ENCODE measurements at regions not wholly inside any gene's neighbourhood (a gene's known extent, or its start where the extent isn't known, plus 50 kb on each side); places are given as distances from the start of the nearest gene placed in this dataset.
A peak's percentile ranks its signal among the peaks of the same experiment; 100 is the strongest.

DNA sequence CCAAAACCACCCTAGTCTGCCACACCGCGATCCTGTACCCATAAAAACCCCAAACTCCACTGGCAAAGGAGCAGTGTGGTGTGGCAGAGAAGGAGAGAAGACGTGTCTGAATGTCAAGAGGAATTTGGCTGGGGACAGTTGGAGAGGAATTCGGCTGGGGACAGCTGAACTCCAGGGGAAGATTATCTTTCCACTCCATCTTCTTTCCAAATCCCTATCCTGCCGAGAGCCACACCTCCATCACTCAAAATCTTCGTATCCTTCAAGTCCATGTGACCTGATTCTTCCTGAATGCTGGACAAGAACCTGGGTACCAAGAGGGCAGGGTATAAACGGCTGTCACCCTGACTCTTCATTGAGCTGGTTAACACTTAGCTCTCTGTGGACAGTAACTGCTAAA, 448.1 kb downstream of the ARHGEF28 start:
- no peak for DNase-seq

GRCh38 chr5:74073257-74073656, 447.3 kb downstream of the ARHGEF28 start:
- no peak for DNase-seq

GRCh38 chr5:74072646-74073045, 446.6 kb downstream of the ARHGEF28 start:
- no peak for DNase-seq

DNA sequence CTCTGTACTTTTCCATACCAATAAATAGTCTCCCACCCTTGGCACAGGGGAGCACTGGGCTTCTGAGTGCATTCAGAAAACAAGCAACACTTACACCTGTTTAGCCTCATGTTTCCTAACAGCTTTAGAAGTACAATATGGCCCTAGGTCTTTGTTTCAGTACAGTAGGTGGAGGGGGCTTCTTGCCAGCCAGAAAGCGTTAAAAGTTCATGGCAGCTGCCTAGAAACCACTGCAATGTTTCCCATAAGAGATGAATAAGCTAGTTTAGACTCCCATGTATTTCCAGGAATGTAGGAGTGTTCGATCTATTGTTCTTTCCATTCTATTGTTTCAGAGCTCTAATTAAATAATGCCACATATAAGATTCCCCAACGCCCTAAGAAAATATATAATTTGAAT, 444.8 kb downstream of the ARHGEF28 start:
- DNase-seq: no peak

DNA sequence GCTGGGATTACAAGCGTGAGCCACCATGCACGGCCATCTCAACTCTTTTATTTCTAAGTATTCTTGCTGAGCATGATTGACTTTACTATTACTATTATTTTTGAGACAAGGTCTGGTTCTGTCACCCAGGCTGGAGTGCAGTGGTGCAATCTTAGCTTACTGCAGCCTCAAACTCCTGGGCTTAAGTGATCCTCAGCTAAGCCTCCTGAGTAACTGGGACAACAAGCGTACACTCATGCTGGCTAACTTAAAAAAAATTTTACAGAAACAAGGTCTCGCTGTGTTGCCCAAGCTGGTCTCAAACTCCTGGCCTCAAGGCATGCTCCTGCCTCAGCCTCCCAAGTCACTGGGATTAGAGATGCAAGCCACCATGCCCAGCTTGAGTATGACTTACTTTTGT, 443.7 kb downstream of the ARHGEF28 start:
- DNase-seq: no peak

- DNase-seq: peak; percentile 47
These were observed 441.9 kb downstream of the ARHGEF28 start for GRCh38 chr5:74067748-74068541.

- DNase-seq: no peak
These were observed 438.9 kb downstream of the ARHGEF28 start for GRCh38 chr5:74064911-74065310.

DNA sequence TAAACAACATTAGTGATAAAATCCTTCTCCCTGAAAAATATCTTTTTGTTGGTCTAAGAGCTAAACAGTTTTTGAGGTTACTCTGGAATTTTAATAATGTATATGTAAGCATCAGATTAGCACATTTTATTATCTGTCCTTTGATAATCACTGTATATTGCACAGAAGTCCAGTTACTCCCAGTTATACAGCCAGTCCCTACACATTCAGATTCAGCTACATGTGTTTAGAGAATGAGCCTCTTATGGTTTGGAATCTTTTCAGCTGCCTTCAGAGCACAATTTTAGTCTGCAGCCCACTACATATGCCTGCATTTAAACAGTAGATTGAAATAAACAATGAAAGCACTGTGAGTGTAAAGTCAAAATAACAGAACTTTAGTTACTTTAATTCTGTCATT, 438.2 kb downstream of the ARHGEF28 start:
- DNase-seq: no peak

GRCh38 chr5:74063821-74064220, 437.8 kb downstream of the ARHGEF28 start:
- DNase-seq: no peak

GRCh38 chr5:74063346-74063745, 437.4 kb downstream of the ARHGEF28 start:
- DNase-seq: no peak

DNA sequence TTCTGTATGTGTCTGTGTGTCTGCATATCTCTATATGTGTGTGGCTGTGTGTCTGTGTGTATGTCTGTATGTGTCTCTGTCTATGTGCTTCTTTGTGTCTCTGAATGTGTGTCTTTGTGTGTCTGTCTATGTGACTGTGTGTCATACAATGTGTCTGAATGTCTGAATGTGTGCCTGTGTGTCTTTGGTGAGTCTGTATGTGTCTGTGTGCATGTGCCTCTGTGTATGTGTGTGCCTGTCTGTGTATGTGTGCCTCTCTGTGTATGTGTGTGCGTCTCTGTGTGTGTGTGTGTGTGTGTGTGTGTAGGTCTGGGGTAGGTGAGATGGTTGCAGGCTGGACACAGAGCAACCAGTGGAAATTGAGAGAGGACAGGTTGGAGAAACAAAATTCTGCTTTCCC, 435.3 kb downstream of the ARHGEF28 start:
- no peak for DNase-seq

- DNase-seq: no peak
These were observed 433.7 kb downstream of the ARHGEF28 start for GRCh38 chr5:74059706-74060105.

DNA sequence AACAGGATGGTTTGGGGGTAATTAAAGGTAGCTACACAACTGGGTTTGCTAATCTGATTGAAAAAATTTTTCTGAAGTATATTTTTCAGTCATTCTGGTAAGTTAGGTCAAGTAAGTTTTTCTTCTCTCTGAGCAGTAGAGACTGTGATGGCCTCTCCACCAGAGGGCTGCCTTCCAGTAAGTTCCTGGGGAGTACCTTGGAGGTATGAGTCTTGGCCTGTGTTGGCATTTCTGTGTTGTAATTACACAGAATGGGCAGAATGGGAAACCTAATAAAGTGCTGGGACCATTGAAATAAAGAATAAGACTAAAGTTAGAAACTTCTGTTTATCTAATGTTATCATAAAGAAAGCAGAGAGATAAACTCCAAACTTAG, 430.8 kb downstream of the ARHGEF28 start:
- no peak for DNase-seq

DNA sequence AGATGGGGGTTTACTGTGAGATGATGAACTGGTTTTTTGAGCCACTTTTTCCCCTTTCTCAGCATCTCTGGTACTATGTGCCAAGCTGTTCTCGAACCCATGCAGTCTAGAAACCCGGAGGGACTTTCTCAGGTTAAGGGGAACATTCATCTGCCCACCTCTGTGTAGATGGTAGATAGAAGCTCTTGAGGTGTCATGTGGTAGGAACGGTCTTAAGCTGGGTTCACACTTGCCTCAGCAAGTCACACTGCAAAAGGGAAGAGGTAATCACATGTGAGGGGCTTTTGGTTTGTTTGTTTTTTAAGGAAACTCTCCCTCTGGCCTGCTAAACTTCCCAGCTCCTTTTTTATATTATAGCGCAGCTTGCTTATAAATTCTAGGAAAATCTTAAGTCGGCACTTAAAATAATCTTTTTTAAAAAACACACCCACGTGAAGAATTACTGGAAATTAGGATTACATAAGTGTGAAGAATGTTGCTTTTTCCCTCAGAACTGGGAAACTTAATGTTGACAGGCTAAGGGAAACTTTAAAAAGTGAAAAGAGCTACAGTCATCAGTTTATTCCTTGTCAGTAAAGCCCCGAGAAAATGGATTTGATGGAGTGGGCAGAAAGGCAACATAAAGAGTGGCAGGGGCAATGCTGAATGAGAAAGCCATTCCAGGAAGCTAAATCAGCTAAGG, 430.3 kb downstream of the ARHGEF28 start:
- DNase-seq: no peak

DNA sequence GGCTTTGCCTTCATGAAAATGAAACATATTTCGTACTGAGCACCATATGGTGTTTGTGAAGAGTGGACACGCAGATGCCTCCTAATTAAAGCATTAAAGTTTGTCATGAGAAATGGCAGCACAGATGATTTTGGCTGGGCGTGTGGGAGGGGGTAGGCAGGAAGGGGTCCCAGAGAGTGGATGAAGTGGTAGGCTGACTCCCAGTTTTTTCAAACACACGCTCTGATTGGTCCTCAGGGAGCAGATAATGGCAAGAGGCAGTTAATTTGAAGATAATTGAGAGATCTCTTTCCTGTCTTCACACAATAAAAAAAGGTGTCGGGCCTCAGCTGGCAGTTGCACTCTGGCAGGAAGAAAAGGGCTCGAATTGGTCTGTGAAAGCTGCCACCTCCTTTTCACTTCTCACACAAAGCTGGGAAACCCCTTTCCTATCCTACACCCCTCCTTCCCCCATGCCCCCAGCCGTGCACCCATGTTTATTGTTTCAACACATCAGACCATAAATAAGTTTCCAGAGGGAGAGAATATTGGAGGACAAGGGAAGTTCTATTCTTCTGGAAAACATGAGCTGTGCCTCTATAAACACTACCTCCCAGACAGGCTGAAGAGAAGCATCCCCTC, 429.6 kb downstream of the ARHGEF28 start:
- DNase-seq: peak; percentile 98

DNA sequence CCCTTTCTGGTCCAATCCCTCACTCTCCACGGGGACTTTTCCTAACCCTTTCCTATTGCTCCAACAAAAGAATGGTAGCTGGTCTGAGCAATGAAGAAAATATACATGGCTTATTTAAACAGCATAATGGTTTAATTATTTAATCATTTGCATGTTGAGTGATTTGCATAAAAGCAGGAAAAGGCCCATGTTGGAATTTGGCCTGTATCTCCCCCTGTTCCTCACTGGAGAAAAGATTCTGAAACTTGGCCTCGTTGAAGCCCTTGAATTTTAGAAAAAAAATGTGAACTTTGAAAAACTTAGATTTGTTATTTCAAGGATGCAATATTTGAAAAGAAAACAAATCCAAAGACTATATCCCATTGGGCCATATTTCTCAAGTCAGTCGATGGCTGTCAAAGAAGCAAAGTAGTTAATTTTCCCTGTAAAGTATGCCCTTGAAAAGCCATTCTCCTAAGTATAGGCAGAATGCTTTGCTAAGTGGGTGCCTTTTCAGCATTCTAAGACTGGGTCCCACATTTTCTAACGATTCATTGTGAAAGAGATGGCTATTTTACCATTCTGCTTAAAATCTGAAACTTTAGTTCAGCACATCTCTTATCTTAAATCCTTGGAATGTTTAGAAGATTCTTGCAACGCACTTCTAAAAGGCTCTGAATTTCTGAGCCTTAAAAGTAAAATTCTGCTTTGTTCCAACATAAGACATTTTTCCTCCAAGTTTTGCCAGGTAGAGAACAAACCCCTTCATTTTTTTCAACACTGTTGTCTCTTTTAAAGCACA, 428.8 kb downstream of the ARHGEF28 start:
- DNase-seq: no peak

- DNase-seq: no peak
These were observed 428.1 kb downstream of the ARHGEF28 start for GRCh38 chr5:74054139-74054538.

- DNase-seq: peak; percentile 36
These were observed 426.6 kb downstream of the ARHGEF28 start for GRCh38 chr5:74052441-74053221.

GRCh38 chr5:74051076-74051475, 425.1 kb downstream of the ARHGEF28 start:
- DNase-seq: no peak

- DNase-seq: no peak
These were observed 418.9 kb downstream of the ARHGEF28 start for GRCh38 chr5:74044936-74045335.

GRCh38 chr5:74042959-74043358, 417.0 kb downstream of the ARHGEF28 start:
- DNase-seq: peak; percentile 70

DNA sequence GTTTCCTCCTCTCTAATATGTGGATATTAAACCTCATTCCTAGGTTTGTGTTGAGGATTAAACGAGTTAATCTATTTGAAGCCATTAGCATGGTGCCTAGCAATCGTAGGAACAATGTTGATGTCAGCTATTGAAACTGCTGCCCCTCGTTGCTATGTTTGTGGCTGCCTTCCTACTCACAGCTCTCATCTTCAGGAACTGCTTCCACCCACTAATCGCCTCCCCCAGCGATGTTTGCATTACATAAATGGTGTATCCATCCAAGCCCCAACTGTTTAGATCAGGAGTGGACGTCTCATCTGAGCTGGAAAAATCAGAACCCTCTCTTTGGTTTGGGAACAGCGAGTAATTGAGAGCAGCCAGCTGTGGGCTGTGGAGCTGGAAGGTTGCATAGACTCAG, 416.6 kb downstream of the ARHGEF28 start:
- DNase-seq: no peak

DNA sequence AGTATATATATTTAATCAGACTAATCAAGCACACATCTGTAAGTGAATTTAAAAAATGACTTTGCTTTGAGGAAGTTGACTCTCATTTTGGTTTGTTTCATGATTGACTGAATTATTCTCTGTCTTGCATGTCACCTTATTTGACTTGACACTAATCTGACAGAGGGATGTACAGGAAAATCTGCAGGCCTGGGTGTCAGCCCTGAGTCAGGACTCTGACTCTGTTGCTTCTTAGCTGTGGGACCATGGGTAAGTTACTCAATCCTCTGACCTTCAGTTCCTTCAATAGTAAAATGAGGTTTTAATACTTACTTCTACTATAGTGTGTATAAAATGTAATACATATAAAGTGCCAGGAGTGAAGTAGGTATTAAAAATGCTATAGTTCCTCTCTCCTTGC, 415.9 kb downstream of the ARHGEF28 start:
- DNase-seq: no peak
